GM19023 (cell line): ENCODE measurements at regions not wholly inside any gene's neighbourhood (a gene's known extent, or its start where the extent isn't known, plus 50 kb on each side); places are given as distances from the start of the nearest gene placed in this dataset.

Experiments used
- ATAC-seq: cut with Tn5 transposase; IDR thresholded peaks from one replicate; pipeline ENCODE4 v1.9.1; 2021; ENCODE audit warnings: mild to moderate bottlenecking, moderate library complexity; ENCODE audit not compliant: unreplicated experiment

DNA sequence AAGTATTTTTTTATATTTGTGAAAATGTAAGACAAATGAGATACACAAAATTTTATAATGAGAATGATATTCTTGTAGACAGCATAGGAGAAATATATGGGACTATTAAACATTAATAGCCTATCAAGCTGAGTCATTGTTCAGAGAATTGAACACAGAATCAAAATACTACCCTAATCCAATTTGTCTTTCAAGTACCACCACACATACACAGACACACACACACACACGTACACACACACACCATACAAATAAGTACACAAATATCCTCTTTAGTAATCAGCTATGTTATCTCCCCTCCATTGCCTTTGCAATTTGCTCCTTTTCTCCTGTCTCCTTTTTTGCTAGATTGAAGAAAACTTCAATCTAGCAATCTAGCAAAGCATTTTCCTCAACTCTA, 499.3 kb downstream of the FOXG1 start:
- ATAC-seq = no peak

DNA sequence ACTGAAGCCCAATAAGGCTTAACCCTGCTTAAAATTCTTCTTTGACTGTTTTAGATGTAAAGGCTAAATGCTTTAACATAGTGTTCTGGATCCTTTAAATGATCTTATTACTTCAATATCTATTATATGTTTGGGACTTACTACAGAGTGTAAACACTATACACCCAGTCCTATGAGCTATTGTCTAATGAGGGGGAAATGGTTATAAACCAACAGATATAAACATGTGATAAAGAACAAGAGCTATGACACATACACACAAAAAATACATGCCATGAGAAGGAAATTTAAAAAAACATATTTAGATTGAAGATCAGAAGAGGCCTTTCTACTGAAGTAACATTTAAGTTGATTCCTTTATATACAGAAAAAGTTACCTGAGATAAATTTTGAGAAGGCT, 505.1 kb downstream of the FOXG1 start:
- ATAC-seq = no peak

DNA sequence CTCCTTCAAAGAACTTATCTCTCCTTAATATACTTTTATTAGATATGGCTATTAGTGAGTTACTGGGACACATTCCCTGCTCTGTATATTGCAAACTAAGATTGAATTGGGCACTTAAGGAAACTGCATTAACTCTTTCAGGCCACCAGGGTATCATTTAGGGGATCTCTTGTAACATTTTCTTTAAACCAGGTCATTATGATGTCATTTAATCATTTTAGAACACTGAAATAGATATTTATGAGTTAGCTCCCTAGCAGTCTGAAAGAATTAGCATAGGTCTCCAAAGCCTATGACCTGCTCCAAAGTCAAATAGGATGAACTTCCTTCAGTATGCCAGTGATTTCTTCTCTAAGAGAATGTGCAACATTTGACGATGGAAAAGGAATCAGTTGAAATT, 506.9 kb downstream of the FOXG1 start:
- ATAC-seq = no peak

DNA sequence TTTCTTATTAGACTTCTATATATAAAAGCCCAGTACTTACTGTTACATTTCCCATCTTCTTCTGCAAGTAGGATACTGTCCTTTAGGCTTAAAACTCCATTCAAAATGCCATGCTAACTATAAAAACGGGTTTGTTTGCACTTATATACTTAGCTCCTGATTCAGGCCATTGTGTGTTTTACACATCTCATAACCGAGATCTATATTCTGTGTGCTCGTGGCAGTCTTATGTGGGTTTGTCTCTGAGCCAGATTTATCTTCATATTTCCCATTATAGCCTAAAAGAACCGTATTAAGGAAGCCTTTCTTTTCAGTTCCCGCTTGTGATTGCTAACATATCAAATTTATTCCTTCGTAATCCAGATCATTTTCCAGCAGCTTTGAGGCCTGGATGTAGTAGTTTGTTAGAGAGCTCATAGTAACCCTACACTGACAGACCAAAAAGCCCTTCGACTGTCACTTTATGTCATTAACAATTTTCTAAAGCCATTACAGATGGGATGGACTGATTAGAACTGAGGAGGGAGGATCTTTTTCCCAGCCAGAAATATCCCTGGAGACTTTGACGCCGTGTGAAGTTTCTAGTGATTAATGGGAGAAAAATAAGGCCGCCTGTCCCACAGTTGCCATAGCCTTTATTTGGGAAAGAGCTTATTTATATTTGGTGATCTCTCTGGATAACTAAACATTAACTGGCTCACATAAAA, 508.5 kb downstream of the FOXG1 start:
- no peak for ATAC-seq

DNA sequence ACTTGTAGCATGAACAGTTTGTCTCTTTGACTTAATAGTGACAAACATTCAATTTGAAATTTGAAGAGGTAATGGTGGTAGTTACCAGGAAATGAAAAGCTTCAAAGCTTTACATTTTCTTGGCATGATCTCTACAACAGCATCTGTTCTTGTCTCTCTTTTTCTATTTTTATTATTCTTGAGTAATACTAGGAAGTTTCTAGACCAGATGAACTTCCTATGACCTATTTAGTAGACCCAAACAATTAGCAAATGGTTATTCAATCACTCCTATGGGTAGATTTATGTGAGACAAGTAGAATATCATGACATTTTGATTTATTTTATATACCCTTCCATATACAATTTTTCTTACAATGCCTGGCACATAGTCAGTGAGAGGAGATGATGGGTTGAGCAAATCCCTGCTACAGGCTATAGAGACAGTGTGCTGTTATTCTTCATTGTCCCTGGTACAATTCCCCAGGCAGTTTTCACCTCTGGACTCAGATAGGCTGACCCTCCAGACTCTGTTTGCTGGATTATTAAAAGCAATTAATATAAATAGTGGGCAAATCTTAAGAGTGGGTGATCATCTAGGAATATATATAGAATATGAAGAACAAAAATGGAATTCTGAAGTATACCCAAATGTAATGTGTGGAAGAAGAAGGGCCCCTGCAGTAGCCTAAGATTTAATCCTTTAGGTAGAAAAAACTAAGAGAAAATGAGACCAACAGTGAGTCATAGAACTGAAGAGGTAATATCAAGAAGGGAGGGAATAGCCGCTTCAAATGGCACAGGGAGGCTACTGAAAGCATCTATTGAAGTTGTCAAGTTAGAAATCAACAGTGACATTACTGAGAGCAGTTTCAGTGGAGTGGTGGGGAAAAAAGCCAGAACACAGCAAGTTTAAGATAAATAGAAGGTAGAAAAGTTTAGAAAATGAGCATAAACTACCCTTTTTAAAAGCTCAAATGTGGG, 512.0 kb downstream of the FOXG1 start:
- ATAC-seq = no peak

DNA sequence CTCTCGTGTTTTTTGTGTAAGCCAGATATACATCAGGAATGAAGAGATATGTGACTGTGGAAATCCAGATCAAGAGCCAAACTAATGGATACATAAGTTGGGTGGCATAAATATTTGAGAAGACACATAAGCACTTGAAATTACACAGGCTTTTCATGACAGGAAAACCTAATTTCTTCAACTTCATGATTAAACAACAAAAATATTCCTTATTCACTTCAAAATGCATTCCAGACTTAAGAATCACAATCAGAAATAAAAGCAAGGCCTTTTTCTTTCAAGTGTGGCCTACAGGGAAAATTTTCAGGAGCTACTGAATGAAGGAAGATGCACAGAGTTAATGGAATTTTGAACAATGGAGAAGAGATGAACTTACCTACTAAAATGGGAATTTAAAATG, 515.6 kb downstream of the FOXG1 start:
- no peak for ATAC-seq

DNA sequence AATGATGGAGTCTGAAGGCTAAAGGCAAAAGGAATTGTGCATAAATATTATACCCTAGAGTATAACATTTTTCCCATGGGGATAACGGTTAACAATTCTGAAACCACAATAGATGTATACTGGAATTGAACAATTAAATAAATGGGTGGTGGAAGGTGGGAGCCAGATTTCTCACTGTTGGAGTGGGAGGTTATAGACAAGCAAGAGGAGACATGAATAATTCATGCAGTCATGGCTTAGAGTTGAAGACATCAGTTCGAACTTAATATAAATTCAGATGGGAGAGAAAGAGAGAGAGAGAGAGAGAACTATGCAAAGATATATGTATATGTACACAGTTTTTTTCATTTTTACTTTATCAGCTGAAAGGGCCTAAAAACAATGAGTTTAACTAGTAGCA, 523.9 kb downstream of the FOXG1 start:
- no peak for ATAC-seq

DNA sequence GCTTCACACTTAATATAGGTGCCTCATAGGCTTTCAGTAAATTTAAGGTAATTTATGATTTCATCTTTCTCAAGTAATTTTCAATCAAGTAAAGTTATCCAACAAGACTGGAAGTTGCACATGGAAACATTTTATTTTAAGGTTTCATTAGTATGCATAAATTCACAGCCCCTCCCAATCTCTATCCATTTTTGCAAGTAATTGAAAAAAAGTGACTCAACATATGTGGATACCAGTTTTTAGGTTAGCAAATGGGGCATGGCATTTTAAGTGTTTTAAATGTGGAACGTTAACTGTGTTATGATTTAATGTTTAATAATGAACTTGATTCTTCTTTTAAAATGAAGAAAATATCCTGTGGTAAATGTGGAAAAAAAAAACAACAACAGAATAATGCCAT, 532.8 kb downstream of the FOXG1 start:
- ATAC-seq = no peak

DNA sequence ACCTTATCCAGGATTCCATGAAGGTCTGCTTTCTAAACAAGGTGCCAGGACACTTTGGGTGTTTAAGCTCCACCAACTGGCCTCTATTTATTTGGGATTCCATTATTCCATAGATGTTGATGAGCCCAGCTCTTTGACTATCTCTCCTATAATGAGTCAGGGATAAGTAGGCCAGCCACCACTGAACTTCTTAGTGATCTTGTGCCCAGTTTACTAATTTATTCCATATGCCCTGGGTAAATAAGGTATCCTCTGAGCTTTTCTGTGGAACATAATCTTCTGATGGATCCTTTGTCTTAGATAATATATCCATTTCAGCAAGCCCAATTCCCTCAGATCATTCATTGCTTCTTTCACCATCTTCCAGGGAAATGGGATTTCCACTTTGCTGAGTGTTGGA, 535.0 kb downstream of the FOXG1 start:
- ATAC-seq = no peak

DNA sequence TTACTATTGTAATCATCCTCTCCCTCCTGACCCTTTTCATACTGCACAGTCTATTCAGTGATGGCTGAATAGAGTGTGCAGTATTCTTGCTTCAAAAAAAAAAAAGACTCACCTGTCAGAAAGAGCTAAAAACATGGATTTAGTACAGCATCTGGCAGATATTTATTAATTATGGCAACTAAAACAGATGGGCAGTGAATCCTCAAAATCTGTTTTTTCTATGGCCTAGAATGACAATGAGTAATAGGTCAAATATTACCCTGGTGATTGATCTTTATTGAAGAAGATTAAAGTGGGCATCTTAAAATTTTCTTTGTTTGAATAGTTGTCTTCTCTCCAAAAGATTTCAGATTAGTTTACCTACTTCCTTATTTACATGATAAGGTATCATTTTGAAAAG, 543.6 kb downstream of the FOXG1 start:
- no peak for ATAC-seq

DNA sequence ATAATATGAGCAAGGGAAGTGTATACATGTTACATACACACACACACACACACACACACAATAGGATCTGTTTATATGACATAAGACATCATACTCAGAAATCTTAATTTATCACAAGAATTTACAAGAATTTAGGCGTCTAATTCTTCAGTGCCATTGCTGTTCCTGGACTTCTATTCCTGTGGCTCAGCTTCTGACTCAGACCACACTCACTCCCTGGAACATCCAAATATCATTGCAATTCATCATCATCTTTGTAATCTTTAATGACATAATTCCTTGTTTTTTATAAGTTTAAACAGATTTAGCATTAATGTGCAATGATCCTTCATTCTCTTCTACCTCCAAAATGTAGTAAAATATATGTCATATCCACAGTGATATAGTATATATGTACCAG, 544.2 kb downstream of the FOXG1 start:
- no peak for ATAC-seq

DNA sequence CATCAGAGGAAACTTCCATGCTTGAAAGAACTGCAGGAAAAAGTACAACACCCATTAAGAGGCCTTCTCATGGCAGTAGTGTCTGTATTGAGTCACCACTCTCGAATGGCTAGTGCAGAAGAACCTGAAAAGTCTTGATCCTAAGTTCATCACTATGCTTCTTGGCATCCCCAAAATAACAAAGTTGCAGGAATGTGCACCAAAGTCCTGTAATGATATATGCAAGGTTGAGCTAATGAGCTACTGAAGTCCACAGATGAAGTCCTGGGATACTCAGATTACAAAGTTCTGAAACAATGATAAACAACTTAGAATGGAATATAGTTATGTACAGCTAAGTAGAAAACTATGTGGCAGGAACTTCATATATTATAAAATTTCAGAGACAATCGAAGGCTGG, 545.4 kb downstream of the FOXG1 start:
- ATAC-seq = no peak

DNA sequence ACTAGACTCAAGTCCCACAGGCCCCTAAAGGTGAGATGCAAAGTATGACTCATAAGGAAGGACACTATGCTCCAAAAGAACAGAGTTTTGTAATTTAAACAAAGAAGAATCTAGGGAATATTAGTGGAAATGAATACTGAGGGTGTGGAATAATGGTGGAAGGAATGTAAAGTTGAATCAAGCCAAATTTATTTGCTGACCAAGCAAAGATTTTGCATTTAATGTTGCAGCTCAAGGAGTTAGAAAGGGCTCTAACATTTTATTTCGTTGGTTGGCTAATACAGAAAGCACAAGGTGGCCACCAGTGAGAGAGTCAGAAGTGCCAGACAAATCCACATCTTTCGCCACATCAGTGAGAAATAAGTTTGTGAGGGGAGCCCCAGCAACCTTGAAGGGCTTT, 550.3 kb downstream of the FOXG1 start:
- no peak for ATAC-seq

DNA sequence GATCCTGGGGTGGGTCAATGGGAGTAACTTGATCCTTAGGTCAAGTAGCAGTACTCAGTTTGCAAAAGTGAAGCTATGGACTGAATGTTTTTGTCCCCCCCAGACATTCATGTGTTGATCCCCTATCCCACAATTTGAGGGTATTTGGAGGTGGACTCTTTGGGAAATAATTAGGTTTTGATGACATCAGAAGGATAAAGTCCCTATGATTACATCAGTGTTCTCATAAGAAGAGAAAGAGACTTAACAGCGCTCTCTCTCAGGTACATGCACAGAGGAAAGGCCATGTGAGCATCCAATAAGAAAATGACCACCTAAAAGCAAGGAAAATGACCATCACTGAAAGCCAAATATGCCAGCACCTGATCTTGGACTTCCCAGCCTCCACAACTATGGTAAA, 550.8 kb downstream of the FOXG1 start:
- ATAC-seq = no peak

DNA sequence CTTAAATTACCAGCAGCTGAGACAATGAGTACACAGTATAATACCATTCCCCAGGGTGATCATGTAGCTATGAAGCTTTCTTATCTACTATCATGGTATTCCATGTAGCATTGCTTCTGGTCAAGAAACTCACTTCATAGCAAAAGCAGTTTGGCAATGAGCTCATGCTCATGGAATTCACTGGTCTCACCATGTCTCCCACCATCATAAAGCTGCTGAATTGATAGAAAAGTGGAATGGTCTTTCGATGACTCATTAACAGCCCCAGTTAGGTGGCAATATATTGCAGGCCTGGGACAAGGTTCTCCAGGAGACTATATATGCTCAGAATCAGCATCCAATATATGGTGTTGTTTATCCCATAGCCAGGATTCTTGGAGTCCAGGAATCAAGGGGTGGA, 553.7 kb downstream of the FOXG1 start:
- ATAC-seq = no peak

DNA sequence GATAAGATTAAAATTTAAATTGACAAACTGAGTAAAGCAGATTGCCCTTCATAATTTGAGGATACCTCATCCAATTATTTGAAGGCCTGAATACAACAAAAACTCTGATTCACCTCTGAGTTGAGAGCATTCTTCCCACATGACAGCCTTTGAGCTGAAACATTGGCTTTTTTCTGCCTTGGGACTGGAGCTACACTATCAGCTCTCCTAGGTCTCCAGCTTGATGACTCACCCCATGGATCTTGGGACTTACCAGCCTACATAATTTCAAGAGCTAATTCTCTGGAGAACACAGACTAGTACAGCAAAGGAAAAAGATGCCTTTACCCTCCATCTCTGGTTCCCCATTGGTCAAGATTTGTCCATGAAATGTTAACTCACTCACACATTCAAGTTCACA, 555.1 kb downstream of the FOXG1 start:
- no peak for ATAC-seq

DNA sequence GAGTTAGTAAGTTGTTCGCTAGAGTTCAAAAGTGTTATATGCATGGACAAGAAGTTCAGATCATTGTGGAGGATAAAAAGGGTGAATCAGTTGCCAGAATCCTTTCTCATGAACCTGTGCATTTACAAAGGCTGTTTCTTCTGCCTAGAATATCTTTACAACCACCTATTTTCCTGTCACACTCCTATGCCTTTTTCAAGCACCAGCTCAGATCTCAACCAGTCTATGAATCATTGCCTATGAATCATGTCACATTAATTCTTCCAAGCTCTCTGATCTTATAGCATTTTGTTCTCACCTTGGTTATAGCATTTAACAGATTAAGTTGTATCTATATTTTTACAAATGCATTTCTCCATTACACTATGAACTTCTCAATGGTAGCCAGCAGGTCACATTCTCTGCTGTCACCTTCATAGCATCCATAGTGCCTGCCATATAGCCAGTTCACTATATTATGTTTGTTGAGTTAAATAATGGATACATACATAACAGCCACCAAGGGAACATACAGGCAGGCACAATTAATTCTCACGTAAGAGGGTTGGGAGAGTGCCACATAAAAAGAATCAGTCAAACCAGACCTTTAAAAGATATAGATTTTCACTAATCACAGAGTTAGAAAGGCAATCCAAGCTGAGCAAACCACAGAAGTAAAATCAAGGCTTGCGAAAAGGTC, 573.0 kb downstream of the FOXG1 start:
- no peak for ATAC-seq

DNA sequence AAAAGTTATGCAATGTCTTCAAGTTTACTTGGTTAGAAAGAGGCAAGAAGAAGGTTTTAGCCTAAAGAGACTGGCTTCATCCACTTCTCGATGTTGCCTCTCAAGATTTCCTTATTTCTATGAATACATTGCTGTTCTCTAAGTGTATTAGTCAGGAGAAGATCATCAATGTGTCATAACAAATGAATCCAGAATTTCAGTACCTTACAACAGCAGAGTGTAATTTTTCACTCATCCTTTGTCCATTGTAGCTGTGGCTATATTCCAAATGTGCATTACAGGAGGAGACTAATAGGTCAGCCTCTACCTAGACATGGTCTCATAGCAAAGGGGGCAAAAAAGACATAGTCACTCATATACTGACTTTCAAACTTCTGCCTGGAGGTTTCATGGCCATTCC, 579.1 kb downstream of the PRKD1 start:
- no peak for ATAC-seq

DNA sequence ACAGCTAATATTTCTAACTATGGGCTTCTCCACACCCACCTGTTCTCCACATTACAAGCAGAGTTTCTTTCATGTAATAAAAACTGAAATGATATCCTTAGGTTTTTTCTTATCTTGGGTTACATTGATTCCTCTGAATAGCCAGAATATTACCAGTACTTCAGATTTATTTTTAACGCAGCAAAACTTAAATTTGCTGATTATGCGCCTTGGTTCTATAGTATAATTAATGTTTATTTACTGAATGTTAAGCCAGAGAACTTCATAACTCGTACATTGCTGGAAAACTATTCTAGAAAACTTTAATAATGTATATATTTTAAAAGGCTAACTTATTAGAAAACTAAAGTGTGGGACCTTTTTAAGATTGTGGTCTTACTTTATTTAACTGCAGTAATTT, 577.2 kb downstream of the PRKD1 start:
- ATAC-seq = no peak

DNA sequence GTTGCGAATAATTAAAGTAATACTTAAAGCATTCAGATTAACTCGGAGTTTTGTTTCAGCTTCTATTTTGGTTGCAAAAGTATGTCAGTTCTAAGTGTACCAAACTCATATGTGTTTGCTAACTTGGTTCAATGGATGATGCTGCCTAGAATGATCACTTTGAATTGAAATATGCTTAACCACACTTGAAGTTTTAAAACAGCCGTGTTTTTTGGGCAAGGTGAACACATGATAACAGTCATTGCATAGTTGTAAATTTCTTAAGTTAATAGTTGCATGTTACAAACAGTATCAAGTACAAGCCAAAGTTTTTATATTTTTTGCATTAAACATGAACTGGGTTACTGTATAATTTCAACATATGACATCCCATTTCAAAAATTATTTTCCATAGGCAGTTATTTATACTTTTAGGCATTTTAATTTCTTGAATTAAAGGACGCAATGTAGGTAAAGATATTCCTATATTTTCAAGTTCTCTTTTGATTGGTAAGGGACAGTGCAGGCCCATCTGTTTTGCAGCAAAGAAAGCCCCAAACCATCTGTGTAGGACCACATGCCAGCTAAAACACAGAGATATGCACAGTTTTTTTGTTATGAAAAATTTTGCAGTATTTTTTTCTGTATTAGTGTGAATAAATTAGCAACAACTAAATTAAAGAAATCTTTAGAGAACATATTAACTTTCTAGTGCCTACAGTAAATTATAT, 575.5 kb downstream of the PRKD1 start:
- no peak for ATAC-seq

DNA sequence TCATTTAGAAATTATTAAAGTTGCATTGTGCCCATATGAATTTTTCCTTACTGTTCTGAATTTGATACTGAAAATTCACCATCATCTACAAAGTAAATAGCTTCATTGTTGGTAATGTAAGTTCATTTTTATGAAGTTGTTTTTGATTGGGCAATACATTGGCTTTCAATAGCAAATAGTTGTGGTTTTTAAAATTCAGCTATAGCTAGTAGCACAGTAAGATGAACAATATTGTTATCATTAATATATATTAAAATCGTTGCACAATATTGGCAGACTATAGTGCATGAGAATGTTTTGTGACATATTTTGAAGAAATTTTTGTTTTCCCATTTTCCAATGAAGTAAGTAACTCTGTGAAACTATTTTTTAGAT, 575.0 kb downstream of the PRKD1 start:
- ATAC-seq = no peak
